Type B pancreatic cell (in vitro differentiated cells): ENCODE measurements at regions not wholly inside any gene's neighbourhood (a gene's known extent, or its start where the extent isn't known, plus 50 kb on each side); places are given as distances from the start of the nearest gene placed in this dataset.

Source experiments
- DNase-seq: peaks from one replicate; pipeline ENCODE4 v3.0.0; 2021; ENCODE audit warnings: mixed read lengths; ENCODE audit not compliant: unreplicated experiment; ENCODE audit errors: extremely low spot score
- H3K27ac Mint-ChIP-seq: 2 replicates; pipeline ENCODE4 v1.8.0; 2021; ENCODE audit warnings: mild to moderate bottlenecking, mixed read lengths
- H3K27me3 Mint-ChIP-seq: 2 replicates; pipeline ENCODE4 v1.8.0; 2021; ENCODE audit warnings: mixed read lengths
- H3K36me3 Mint-ChIP-seq: 2 replicates; pipeline ENCODE4 v1.8.0; 2021; ENCODE audit warnings: mixed read lengths
- H3K4me1 Mint-ChIP-seq: one replicate; pipeline ENCODE4 v1.8.0; 2021; ENCODE audit warnings: mixed read lengths; ENCODE audit not compliant: unreplicated experiment
- H3K4me3 Mint-ChIP-seq: 2 replicates; pipeline ENCODE4 v1.8.0; 2021; ENCODE audit warnings: mild to moderate bottlenecking, mixed read lengths
- H3K9me3 Mint-ChIP-seq: 2 replicates; pipeline ENCODE4 v1.8.0; 2021; ENCODE audit warnings: mixed read lengths
- TF ChIP-seq, protein P1 (sequence below): fragments of 200-600 bp; sonication (generic); conservative IDR thresholded peaks from 2 replicates; pipeline ENCODE4 v1.5.0; 2021; ENCODE audit warnings: antibody characterized with exemption, mild to moderate bottlenecking

GRCh38 chr11:109106151-109106906 is 315.7 kb upstream of the C11orf87 start:
- Mint-ChIP-seq H3K9me3 (no peaks in the 10 kb centered on the region), H3K4me3 (no peak overlapping the region), H3K27ac (no peak overlapping the region), H3K4me1 (peaks cover 7% of the 10 kb centered on the region), H3K27me3 (peaks cover 13% of the 10 kb centered on the region), H3K36me3 (no peaks in the 10 kb centered on the region)
- no peak for DNase-seq
- TF ChIP-seq, protein P1, sequence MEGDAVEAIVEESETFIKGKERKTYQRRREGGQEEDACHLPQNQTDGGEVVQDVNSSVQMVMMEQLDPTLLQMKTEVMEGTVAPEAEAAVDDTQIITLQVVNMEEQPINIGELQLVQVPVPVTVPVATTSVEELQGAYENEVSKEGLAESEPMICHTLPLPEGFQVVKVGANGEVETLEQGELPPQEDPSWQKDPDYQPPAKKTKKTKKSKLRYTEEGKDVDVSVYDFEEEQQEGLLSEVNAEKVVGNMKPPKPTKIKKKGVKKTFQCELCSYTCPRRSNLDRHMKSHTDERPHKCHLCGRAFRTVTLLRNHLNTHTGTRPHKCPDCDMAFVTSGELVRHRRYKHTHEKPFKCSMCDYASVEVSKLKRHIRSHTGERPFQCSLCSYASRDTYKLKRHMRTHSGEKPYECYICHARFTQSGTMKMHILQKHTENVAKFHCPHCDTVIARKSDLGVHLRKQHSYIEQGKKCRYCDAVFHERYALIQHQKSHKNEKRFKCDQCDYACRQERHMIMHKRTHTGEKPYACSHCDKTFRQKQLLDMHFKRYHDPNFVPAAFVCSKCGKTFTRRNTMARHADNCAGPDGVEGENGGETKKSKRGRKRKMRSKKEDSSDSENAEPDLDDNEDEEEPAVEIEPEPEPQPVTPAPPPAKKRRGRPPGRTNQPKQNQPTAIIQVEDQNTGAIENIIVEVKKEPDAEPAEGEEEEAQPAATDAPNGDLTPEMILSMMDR = no peak

- no peak for DNase-seq
- no peak overlapping the region for H3K4me3 Mint-ChIP-seq
- H3K4me1 Mint-ChIP-seq = peaks cover 21% of the 10 kb centered on the region
- H3K36me3 Mint-ChIP-seq = no peaks in the 10 kb centered on the region
- TF ChIP-seq, protein P1 = no peak
- H3K27me3 Mint-ChIP-seq = peaks cover 24% of the 10 kb centered on the region
- H3K27ac Mint-ChIP-seq = no peak overlapping the region
- no peaks in the 10 kb centered on the region for H3K9me3 Mint-ChIP-seq
These were observed 312.8 kb upstream of the C11orf87 start for GRCh38 chr11:109109150-109109549.

DNA sequence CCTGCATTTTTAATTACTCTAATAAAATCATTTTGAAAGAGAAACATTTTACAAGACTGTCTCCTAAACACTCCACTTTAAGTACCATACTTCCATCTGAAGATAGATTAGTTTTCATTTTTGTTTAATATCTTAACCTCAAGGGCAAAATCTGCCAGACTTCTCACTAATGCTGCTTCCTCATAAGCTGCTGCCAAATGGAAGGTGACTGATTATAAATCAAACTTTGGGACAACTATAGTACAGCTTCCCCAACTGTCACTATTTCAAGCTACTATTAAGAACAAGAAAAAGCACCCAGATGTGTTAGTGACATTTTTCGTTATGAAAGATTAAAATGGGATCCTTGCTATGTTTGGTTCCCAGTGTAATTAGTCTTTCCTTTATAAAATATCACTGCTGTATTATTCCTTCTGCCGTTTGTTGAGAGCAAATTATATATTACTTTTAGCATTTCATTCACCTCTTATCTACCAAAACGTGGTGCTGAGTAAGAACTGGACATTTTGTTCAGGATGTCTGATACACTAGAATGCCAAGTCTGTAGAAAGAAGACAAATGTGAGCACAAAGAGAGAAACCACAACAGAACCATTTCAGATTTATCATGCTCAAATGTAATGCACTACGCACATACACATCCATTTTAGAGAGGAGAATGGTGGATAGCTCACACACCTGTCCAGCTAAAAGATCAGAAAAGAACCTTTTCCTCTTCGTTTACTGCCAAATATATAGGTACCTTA is 312.2 kb upstream of the C11orf87 start:
- Mint-ChIP-seq H3K4me3 (no peak overlapping the region), H3K4me1 (peaks cover 21% of the 10 kb centered on the region), H3K36me3 (no peaks in the 10 kb centered on the region), H3K27ac (no peak overlapping the region), H3K9me3 (no peaks in the 10 kb centered on the region), H3K27me3 (peaks cover 26% of the 10 kb centered on the region)
- TF ChIP-seq, protein P1 = no peak
- DNase-seq = no peak

- H3K9me3 Mint-ChIP-seq = peaks cover 3% of the 10 kb centered on the region
- H3K36me3 Mint-ChIP-seq = no peaks in the 10 kb centered on the region
- DNase-seq = no peak
- peaks cover 33% of the 10 kb centered on the region for H3K27me3 Mint-ChIP-seq
- TF ChIP-seq, protein P1 = no peak
- H3K4me1 Mint-ChIP-seq = peaks cover 21% of the 10 kb centered on the region
- no peak overlapping the region for H3K27ac Mint-ChIP-seq
- no peak overlapping the region for H3K4me3 Mint-ChIP-seq
These were observed 309.7 kb upstream of the C11orf87 start for GRCh38 chr11:109112261-109112660.

DNA sequence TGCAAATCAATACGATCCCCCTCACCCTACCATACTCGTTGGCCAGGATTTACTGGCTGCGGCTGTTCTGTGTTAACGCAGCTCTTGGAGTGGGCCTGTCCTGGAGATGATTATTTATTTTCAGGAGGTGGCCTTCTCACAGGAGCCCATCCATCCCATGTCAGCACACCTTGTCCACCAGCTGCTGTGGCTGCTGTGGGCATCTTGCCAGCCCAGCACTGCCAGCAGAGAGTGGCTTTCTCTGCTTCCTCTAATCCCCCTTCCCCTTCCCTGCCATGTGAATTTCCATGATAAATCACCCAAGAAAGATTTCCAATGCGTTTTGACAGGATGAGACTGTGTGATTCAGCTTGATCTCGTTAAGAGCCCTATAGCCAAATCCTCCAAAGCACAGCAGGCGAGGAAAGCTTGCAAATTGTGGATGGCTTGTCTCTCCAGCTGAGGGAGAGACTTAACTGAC is 309.1 kb upstream of the C11orf87 start:
- TF ChIP-seq, protein P1 = no peak
- peaks cover 33% of the 10 kb centered on the region for H3K27me3 Mint-ChIP-seq
- no peak overlapping the region for H3K4me3 Mint-ChIP-seq
- H3K36me3 Mint-ChIP-seq = no peaks in the 10 kb centered on the region
- no peak overlapping the region for H3K27ac Mint-ChIP-seq
- no peak for DNase-seq
- peaks cover 3% of the 10 kb centered on the region for H3K9me3 Mint-ChIP-seq
- peaks cover 21% of the 10 kb centered on the region for H3K4me1 Mint-ChIP-seq
